Right atrium auricular region (tissue), 2 donors: ENCODE measurements at regions not wholly inside any gene's neighbourhood (a gene's known extent, or its start where the extent isn't known, plus 50 kb on each side); places are given as distances from the start of the nearest gene placed in this dataset.

Experiments
- DNase-seq: peaks from one replicate; pipeline ENCODE4 v3.0.0-alpha.2; 2019; ENCODE audit warnings: low spot score
- H3K27ac ChIP-seq, 2 donors: fragments of 200-600 bp; sonication (generic); 1 replicate in 1 of 2; 2 replicates in 1 of 2; pipeline ENCODE4 v1.5.1; 2016 to 2019
- H3K27me3 ChIP-seq, 2 donors: fragments of 200-600 bp; sonication (generic); one replicate each; pipeline versions ENCODE4 v1.5.1 to v1.6.0; 2017 to 2019
- H3K36me3 ChIP-seq: fragments of 200-600 bp; sonication (generic); one replicate; pipeline ENCODE4 v1.5.1; 2016
- H3K4me1 ChIP-seq, 2 donors: fragments of 200-600 bp; sonication (generic); one replicate each; pipeline versions ENCODE4 v1.5.1 to v1.6.0; 2017 to 2019
- H3K4me3 ChIP-seq, 2 donors: fragments of 200-600 bp; sonication (generic); 1 replicate in 1 of 2; 2 replicates in 1 of 2; pipeline ENCODE4 v1.5.1; 2017 to 2019; ENCODE audit warnings: mild to moderate bottlenecking in 1 of 2, moderate library complexity in 1 of 2
- H3K9me3 ChIP-seq, 2 donors: fragments of 200-600 bp; sonication (generic); one replicate each; pipeline ENCODE4 v1.5.1; 2019
- TF ChIP-seq, protein P1 (sequence below), 2 donors: fragments of 200-600 bp; sonication (generic); IDR thresholded peaks; one replicate each; pipeline ENCODE4 v1.5.1; 2019; ENCODE audit warnings: antibody characterized with exemption in 2 of 2

DNA sequence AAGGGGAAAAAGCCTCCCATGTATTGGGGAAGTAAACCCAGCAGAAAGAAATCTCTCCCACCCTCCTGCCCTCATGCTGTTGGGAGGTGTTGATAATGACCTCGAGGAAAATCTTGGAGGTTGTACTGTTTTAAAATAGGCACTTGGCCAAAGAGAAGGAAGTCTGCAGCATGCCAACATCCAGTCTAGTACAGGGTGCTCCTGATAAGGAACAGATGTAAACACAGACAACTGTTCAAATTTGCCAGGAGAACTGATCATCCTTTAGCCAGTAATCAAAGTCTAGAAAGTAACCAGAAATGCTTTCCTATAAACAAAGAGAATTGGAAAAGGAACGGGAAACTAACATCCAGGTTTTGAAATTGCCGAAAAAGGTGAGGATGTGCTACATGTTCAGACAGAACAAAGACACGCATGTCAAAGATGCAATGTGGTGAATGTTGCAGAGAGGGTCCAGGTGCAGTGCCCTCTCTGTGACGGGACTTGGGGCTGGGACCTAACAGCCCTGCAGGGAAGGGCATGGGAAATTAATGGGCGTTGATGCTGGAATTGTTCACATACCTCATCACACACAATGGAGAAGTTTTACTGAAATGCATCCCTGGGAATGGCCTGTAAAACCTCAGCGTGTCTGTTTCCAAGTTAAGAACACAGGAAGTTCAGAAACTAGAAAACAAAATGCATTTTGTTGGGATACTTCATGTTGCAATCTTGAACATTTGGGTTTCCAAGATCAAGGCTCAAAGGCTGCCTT, 125.7 kb upstream of the RND3 start:
- Histone ChIP-seq H3K27me3 (no peaks in the 10 kb centered on the region), H3K36me3 (no peaks in the 10 kb centered on the region), H3K4me1 (no peaks in the 10 kb centered on the region), H3K9me3 (no peaks in the 10 kb centered on the region), H3K27ac (no peak overlapping the region), H3K4me3 (no peak overlapping the region)
- DNase-seq, result no peak
- TF ChIP-seq, protein P1, sequence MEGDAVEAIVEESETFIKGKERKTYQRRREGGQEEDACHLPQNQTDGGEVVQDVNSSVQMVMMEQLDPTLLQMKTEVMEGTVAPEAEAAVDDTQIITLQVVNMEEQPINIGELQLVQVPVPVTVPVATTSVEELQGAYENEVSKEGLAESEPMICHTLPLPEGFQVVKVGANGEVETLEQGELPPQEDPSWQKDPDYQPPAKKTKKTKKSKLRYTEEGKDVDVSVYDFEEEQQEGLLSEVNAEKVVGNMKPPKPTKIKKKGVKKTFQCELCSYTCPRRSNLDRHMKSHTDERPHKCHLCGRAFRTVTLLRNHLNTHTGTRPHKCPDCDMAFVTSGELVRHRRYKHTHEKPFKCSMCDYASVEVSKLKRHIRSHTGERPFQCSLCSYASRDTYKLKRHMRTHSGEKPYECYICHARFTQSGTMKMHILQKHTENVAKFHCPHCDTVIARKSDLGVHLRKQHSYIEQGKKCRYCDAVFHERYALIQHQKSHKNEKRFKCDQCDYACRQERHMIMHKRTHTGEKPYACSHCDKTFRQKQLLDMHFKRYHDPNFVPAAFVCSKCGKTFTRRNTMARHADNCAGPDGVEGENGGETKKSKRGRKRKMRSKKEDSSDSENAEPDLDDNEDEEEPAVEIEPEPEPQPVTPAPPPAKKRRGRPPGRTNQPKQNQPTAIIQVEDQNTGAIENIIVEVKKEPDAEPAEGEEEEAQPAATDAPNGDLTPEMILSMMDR (IDR thresholded peaks at IDR 0.05), result no peak

- no peak for DNase-seq
- no peak overlapping the region for H3K27ac ChIP-seq
- TF ChIP-seq, protein P1 (IDR thresholded peaks at IDR 0.05), result peak; percentile 12 to 63
- H3K4me1 ChIP-seq, result no peaks in the 10 kb centered on the region
- H3K36me3 ChIP-seq, result no peaks in the 10 kb centered on the region
- no peaks in the 10 kb centered on the region for H3K27me3 ChIP-seq
- no peaks in the 10 kb centered on the region for H3K9me3 ChIP-seq
- H3K4me3 ChIP-seq, result no peak overlapping the region
These were observed 123.3 kb upstream of the RND3 start for GRCh38 chr2:150610670-150611279.

- Histone ChIP-seq H3K9me3 (no peaks in the 10 kb centered on the region), H3K27me3 (no peaks in the 10 kb centered on the region), H3K4me3 (no peak overlapping the region), H3K36me3 (no peaks in the 10 kb centered on the region), H3K27ac (no peak overlapping the region), H3K4me1 (no peaks in the 10 kb centered on the region)
- no peak for DNase-seq
- TF ChIP-seq, protein P1 (IDR thresholded peaks at IDR 0.05), result no peak
These were observed 122.5 kb upstream of the RND3 start for GRCh38 chr2:150609831-150610582.

DNA sequence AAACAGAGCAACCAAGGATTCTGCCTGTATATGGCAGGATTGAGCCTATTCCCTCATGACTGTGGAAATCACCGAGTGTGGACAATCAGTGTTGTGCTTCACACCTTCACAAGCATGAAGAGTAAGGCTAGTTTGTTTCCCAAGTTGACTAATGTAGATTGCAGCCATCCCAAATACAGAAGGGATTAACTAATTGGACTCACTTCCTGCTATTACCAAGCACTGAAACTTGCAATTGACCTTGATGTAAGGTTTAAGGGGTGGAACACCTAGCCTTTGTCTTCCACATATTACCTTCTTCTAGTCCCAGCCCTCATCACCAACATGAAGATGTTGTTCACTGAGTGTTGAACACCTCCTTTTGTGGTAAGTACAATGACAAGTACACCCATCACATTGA, 120.9 kb upstream of the RND3 start:
- H3K36me3 ChIP-seq, result no peaks in the 10 kb centered on the region
- TF ChIP-seq, protein P1 (IDR thresholded peaks at IDR 0.05), result no peak
- no peak overlapping the region for H3K27ac ChIP-seq
- H3K4me3 ChIP-seq, result no peak overlapping the region
- H3K4me1 ChIP-seq, result no peaks in the 10 kb centered on the region
- no peak for DNase-seq
- H3K27me3 ChIP-seq, result no peaks in the 10 kb centered on the region
- no peaks in the 10 kb centered on the region for H3K9me3 ChIP-seq

- no peaks in the 10 kb centered on the region for H3K4me1 ChIP-seq
- no peaks in the 10 kb centered on the region for H3K9me3 ChIP-seq
- no peak for DNase-seq
- no peak overlapping the region for H3K4me3 ChIP-seq
- TF ChIP-seq, protein P1 (IDR thresholded peaks at IDR 0.05), result no peak
- no peaks in the 10 kb centered on the region for H3K27me3 ChIP-seq
- H3K27ac ChIP-seq, result no peak overlapping the region
- no peaks in the 10 kb centered on the region for H3K36me3 ChIP-seq
These were observed 119.9 kb upstream of the RND3 start for GRCh38 chr2:150607390-150607811.
